H1 (cell line): ENCODE measurements at regions not wholly inside any gene's neighbourhood (a gene's known extent, or its start where the extent isn't known, plus 50 kb on each side); places are given as distances from the start of the nearest gene placed in this dataset.
"Not testable (repeated sequence)": the region's sequence is repeated elsewhere in the genome, so short reads cannot be mapped to it uniquely, and the experiment has no call there.

Experiments used
- BCL11A ChIP-seq, 2 experiments: IDR thresholded peaks; one replicate each; pipeline ENCODE4 v1.6.1; 2011; ENCODE audit warnings: low read depth in 2 of 2, low read length in 2 of 2, mild to moderate bottlenecking in 2 of 2
- BRCA1 ChIP-seq: IDR thresholded peaks from 2 replicates; pipeline ENCODE4 v1.6.1; 2012; ENCODE audit warnings: low read depth, low read length, improper control_type of control experiment
- CREB1 ChIP-seq: IDR thresholded peaks from 2 replicates; pipeline ENCODE4 v1.6.1; 2012; ENCODE audit warnings: inconsistent platforms
- CTCF ChIP-seq, 3 experiments: IDR thresholded peaks; 1 replicate in 2 of 3; 2 replicates in 1 of 3; pipeline versions ENCODE4 v1.5.1 to v1.6.1; 2011; ENCODE audit warnings: low read length in 3 of 3, mild to moderate bottlenecking in 3 of 3, inconsistent platforms in 2 of 3, low read depth in 1 of 3, moderate library complexity in 1 of 3; ENCODE audit not compliant: insufficient read depth in 1 of 3; ENCODE audit errors: control extremely low read depth in 1 of 3
- HDAC2 ChIP-seq, 2 experiments: fragments of 300-600 bp in 1 of 2; sonication (generic) in 1 of 2; IDR thresholded peaks; 2 replicates each; pipeline ENCODE4 v1.6.1; 2011 to 2012; ENCODE audit warnings: low read depth in 2 of 2, low read length in 2 of 2, mild to moderate bottlenecking in 2 of 2, moderate library complexity in 2 of 2, borderline replicate concordance in 1 of 2, inconsistent platforms in 1 of 2
- JUND ChIP-seq: IDR thresholded peaks from 2 replicates; pipeline ENCODE4 v1.6.1; 2011; ENCODE audit warnings: mild to moderate bottlenecking, improper control_type of control experiment, low read length
- NANOG ChIP-seq: IDR thresholded peaks from 2 replicates; pipeline ENCODE4 v1.6.1; 2011; ENCODE audit warnings: low read length, low read depth, mild to moderate bottlenecking, inconsistent platforms; ENCODE audit not compliant: insufficient read depth, poor library complexity, severe bottlenecking
- POLR2A ChIP-seq, 2 experiments: IDR thresholded peaks; 1 replicate in 1 of 2; 2 replicates in 1 of 2; pipeline ENCODE4 v1.6.1; 2011; ENCODE audit warnings: low read depth in 2 of 2, low read length in 2 of 2, mild to moderate bottlenecking in 2 of 2; ENCODE audit errors: control extremely low read depth in 1 of 2
- SIX5 ChIP-seq: IDR thresholded peaks from 2 replicates; pipeline ENCODE4 v1.6.1; 2011; ENCODE audit warnings: mild to moderate bottlenecking, low read depth, low read length
- SP4 ChIP-seq: IDR thresholded peaks from 2 replicates; pipeline ENCODE4 v1.6.1; 2012; ENCODE audit warnings: low read length, inconsistent platforms

GRCh38 chr5:126684656-126685442 lies 84.1 kb downstream of the PHAX start:
- not testable (repeated sequence) for TF ChIP-seq BRCA1; CTCF (IDR thresholded peaks at IDR 0.05; ENCODE audit: control extremely low read depth in 1 of 3, insufficient read depth in 1 of 3, low read depth in 1 of 3, low read length in 3 of 3); POLR2A (IDR thresholded peaks at IDR 0.05; ENCODE audit: control extremely low read depth in 1 of 2, low read depth in 2 of 2, low read length in 2 of 2); SIX5; BCL11A (IDR thresholded peaks at IDR 0.05; ENCODE audit: low read depth in 2 of 2, low read length in 2 of 2); NANOG; SP4; CREB1; JUND; HDAC2 (IDR thresholded peaks at IDR 0.05; ENCODE audit: borderline replicate concordance in 1 of 2, low read depth in 2 of 2, low read length in 2 of 2)
